GM12878 (cell line): ENCODE measurements at regions not wholly inside any gene's neighbourhood (a gene's known extent, or its start where the extent isn't known, plus 50 kb on each side); places are given as distances from the start of the nearest gene placed in this dataset.

Source experiments
- ATAC-seq: fragments of 200-7000 bp; cut with Tn5 transposase; 3 replicates; pipeline ENCODE4 v1.9.1; 2020; ENCODE audit warnings: mild to moderate bottlenecking, moderate library complexity
- BruUV-seq: library from RNA; stranded (reverse); fragments of 400-500 nt; replicated peaks from 2 replicates; lab custom pipeline; 2021; lab: Mats Ljungman, UMichigan
- CTCF ChIA-PET: fragments of 300-600 bp; sonication (Branson Sonifier 250); formaldehyde crosslinking; extraction: SDS; loops from one replicate; lab custom pipeline; 2021; ENCODE audit warnings: inconsistent platforms; lab: Yijun Ruan, JAX
- POLR2A ChIA-PET: fragments of 350-600 bp; formaldehyde crosslinking; extraction: SDS; loops from one replicate; lab custom pipeline; 2021; ENCODE audit warnings: inconsistent platforms; lab: Charles Lee
- RAD21 ChIA-PET: fragments of 300-600 bp; sonication (Branson Sonifier 250); formaldehyde crosslinking; loops from one replicate; lab custom pipeline; 2023; ENCODE audit warnings: antibody characterized with exemption; ENCODE audit not compliant: unreplicated experiment; lab: Charles Lee
- SMC1A ChIA-PET: fragments of 300-600 bp; sonication (Branson Sonifier 250); formaldehyde crosslinking; loops from one replicate; lab custom pipeline; 2023; ENCODE audit not compliant: unreplicated experiment, uncharacterized antibody; lab: Charles Lee
- DNase-seq: peaks from one replicate; pipeline ENCODE4 v3.0.0-alpha.2; 2011; ENCODE audit warnings: low read depth, low spot score
- FAIRE-seq: peaks from 3 replicates; lab custom pipeline; 2011; peaks lifted over from hg19 to GRCh38; lab: Jason Lieb, UNC
- H2AFZ ChIP-seq: 2 replicates; pipeline ENCODE4 v1.6.0; 2011; ENCODE audit warnings: low read depth, low read length, control low read depth; ENCODE audit not compliant: control insufficient read depth
- H3K27ac ChIP-seq: 2 replicates; pipeline ENCODE4 v1.5.1; 2011; ENCODE audit warnings: control low read depth; ENCODE audit not compliant: control insufficient read depth, insufficient read depth
- H3K27me3 ChIP-seq, 2 experiments: replicated peaks in 1 of 2; 2 replicates each; pipeline versions ENCODE4 v1.6.0 to v1.6.1; 2011; ENCODE audit warnings: low read length in 1 of 2; ENCODE audit not compliant: control insufficient read depth in 2 of 2, insufficient read depth in 2 of 2
- H3K36me3 ChIP-seq, 2 experiments: 2 replicates each; pipeline ENCODE4 v1.5.1; 2011; ENCODE audit warnings: low read length in 1 of 2; ENCODE audit not compliant: control insufficient read depth in 2 of 2, insufficient read depth in 2 of 2
- H3K4me1 ChIP-seq: 2 replicates; pipeline ENCODE4 v1.6.1; 2011; ENCODE audit warnings: mild to moderate bottlenecking, low read length, moderate library complexity, mixed read lengths; ENCODE audit not compliant: control insufficient read depth, insufficient read depth
- H3K4me2 ChIP-seq: 2 replicates; pipeline ENCODE4 v1.6.0; 2011; ENCODE audit warnings: control low read depth; ENCODE audit not compliant: control insufficient read depth, insufficient read depth
- H3K4me3 ChIP-seq: fragments of 200-600 bp; sonication (generic); 2 replicates; pipeline ENCODE4 v1.5.1; 2016
- H3K79me2 ChIP-seq: 2 replicates; pipeline ENCODE4 v1.6.0; 2011; ENCODE audit warnings: low read length; ENCODE audit not compliant: control insufficient read depth, insufficient read depth
- H3K9ac ChIP-seq: 2 replicates; pipeline ENCODE4 v1.8.0; 2011; ENCODE audit warnings: low read length, control low read depth, mixed read lengths; ENCODE audit not compliant: control insufficient read depth, insufficient read depth
- H3K9me3 ChIP-seq: replicated peaks from 3 replicates; pipeline ENCODE4 v1.5.1; 2011; ENCODE audit warnings: mild to moderate bottlenecking, low read length; ENCODE audit not compliant: control insufficient read depth, insufficient read depth
- H4K20me1 ChIP-seq: 2 replicates; pipeline ENCODE4 v1.6.0; 2011; ENCODE audit not compliant: control insufficient read depth, insufficient read depth
- BMI1 ChIP-seq: fragments of 450-650 bp; IDR thresholded peaks from 2 replicates; pipeline ENCODE4 v1.6.1; 2016; ENCODE audit warnings: mild to moderate bottlenecking, moderate library complexity, borderline replicate concordance
- CBFB ChIP-seq: IDR thresholded peaks from 2 replicates; pipeline ENCODE4 v1.6.1; 2016; ENCODE audit warnings: antibody characterized with exemption, low read depth
- GATAD2B ChIP-seq: fragments of 450-650 bp; conservative IDR thresholded peaks from 2 replicates; pipeline ENCODE4 v1.6.1; 2017; ENCODE audit warnings: low read depth, mild to moderate bottlenecking, moderate library complexity
- MEF2B ChIP-seq: fragments of 450-650 bp; IDR thresholded peaks from 2 replicates; pipeline ENCODE4 v1.6.1; 2018; ENCODE audit warnings: mild to moderate bottlenecking, moderate library complexity; ENCODE audit not compliant: partially characterized antibody, poor library complexity, severe bottlenecking
- MLLT1 ChIP-seq: fragments of 450-650 bp; IDR thresholded peaks from 2 replicates; pipeline ENCODE4 v1.6.1; 2016; ENCODE audit warnings: mild to moderate bottlenecking
- POLR2AphosphoS2 ChIP-seq: IDR thresholded peaks from 2 replicates; pipeline ENCODE4 v1.6.1; 2011; ENCODE audit warnings: low read depth, mild to moderate bottlenecking, low read length, improper control_type of control experiment, moderate library complexity
- SMARCA5 ChIP-seq: fragments of 450-650 bp; IDR thresholded peaks from 2 replicates; pipeline ENCODE4 v1.6.1; 2017; ENCODE audit warnings: mild to moderate bottlenecking
- STAT1 ChIP-seq: fragments of 450-650 bp; conservative IDR thresholded peaks from 2 replicates; pipeline ENCODE4 v1.6.1; 2014; ENCODE audit warnings: antibody characterized with exemption, mild to moderate bottlenecking
- TBL1XR1 ChIP-seq: IDR thresholded peaks from 2 replicates; pipeline ENCODE4 v1.6.1; 2012; ENCODE audit warnings: low read depth, low read length, improper control_type of control experiment
- ZBTB40 ChIP-seq: fragments of 450-650 bp; IDR thresholded peaks from 2 replicates; pipeline ENCODE4 v1.6.1; 2016; ENCODE audit warnings: mild to moderate bottlenecking, moderate library complexity, borderline replicate concordance
- ZNF207 ChIP-seq: fragments of 450-650 bp; IDR thresholded peaks from 2 replicates; pipeline ENCODE4 v1.6.1; 2014; ENCODE audit warnings: antibody characterized with exemption, mild to moderate bottlenecking, borderline replicate concordance
- WGBS: methylation state at CpG from one replicate; pipeline ENCODE4 v1.1.6; 2016; ENCODE audit warnings: low lambda C conversion rate; ENCODE audit not compliant: insufficient replicate concordance, insufficient coverage; ENCODE audit errors: missing lambda C conversion rate; 5-methylcytosine and 5-hydroxymethylcytosine counted together
- in situ Hi-C: fragments of 300-500 bp; cut with MboI; formaldehyde crosslinking; loops from 9 replicates; pipeline ENCODE4 v1.14.3; 2018; ENCODE audit warnings: mixed read lengths
- intact Hi-C: fragments of 100-400 bp; cut with micrococcal nuclease; formaldehyde crosslinking; loops from one replicate; pipeline ENCODE4 v1.14.2; 2022; ENCODE audit not compliant: unreplicated experiment

GRCh38 chr18:44437603-44438002 is 243.1 kb upstream of the SETBP1 start (continued):
- TF ChIP-seq GATAD2B (no peak), MLLT1 (no peak), CBFB (no peak)

GRCh38 chr18:44450226-44450625 is 230.5 kb upstream of the SETBP1 start:
- BruUV-seq: no TSS peak

GRCh38 chr18:44452346-44452745 is 228.3 kb upstream of the SETBP1 start:
- Histone ChIP-seq H2AFZ (no peak overlapping the region), H3K36me3 (no peaks in the 10 kb centered on the region), H3K27ac (no peak overlapping the region), H3K4me1 (no peaks in the 10 kb centered on the region), H4K20me1 (no peaks in the 10 kb centered on the region), H3K27me3 (no peaks in the 10 kb centered on the region), H3K4me3 (no peak overlapping the region), H3K9ac (no peak overlapping the region), H3K9me3 (no peaks in the 10 kb centered on the region), H3K79me2 (no peaks in the 10 kb centered on the region), H3K4me2 (no peak overlapping the region)
- in situ Hi-C loops (no loop called here), intact Hi-C loops (no loop called here)
- RAD21 ChIA-PET: no interaction called here
- CTCF ChIA-PET: no interaction called here
- FAIRE-seq: no peak
- no peak for DNase-seq
- POLR2A ChIA-PET: no interaction called here
- ATAC-seq: no peak
- BruUV-seq: no TSS peak
- WGBS: 16% methylated on average over 2 of the region's 2 CpGs
- SMC1A ChIA-PET: interaction anchor here (0.6 to 1.2 kb wide), 2 partner anchors 13 to 725 kb away, joined by 3 read pairs; no protein-coding TSS in a partner anchor
- TF ChIP-seq TBL1XR1: no peak
- TF ChIP-seq MEF2B: no peak
- no peak for TF ChIP-seq STAT1
- TF ChIP-seq GATAD2B: no peak
- TF ChIP-seq ZBTB40: no peak

More at GRCh38 chr18:44450226-44450625, 230.5 kb upstream of the SETBP1 start:
- ChIA-PET SMC1A (no interaction called here), CTCF (no interaction called here), RAD21 (no interaction called here), POLR2A (interaction anchor here (0.6 kb wide), 1 partner anchor 332 kb away, joined by 3 read pairs; no protein-coding TSS in a partner anchor)
- H3K4me3 ChIP-seq: no peak overlapping the region
- in situ Hi-C loops: no loop called here
- intact Hi-C loops: no loop called here
- H3K36me3 ChIP-seq: no peaks in the 10 kb centered on the region
- H3K9ac ChIP-seq: no peak overlapping the region
- H3K27ac ChIP-seq: no peak overlapping the region
- 17% methylated on average over 2 of the region's 2 CpGs for WGBS
- H3K27me3 ChIP-seq: no peaks in the 10 kb centered on the region
- FAIRE-seq: no peak
- no peaks in the 10 kb centered on the region for H3K4me1 ChIP-seq
- H4K20me1 ChIP-seq: no peaks in the 10 kb centered on the region
- no peak overlapping the region for H3K4me2 ChIP-seq
- no peaks in the 10 kb centered on the region for H3K79me2 ChIP-seq
- DNase-seq: no peak
- no peak for ATAC-seq
- TF ChIP-seq SMARCA5 (no peak), POLR2AphosphoS2 (no peak), ZNF207 (no peak), BMI1 (no peak)
- no peak overlapping the region for H2AFZ ChIP-seq
- H3K9me3 ChIP-seq: no peaks in the 10 kb centered on the region
